ENCODE measurements at regions not wholly inside any gene's neighbourhood (a gene's known extent, or its start where the extent isn't known, plus 50 kb on each side); places are given as distances from the start of the nearest gene placed in this dataset.

DNA sequence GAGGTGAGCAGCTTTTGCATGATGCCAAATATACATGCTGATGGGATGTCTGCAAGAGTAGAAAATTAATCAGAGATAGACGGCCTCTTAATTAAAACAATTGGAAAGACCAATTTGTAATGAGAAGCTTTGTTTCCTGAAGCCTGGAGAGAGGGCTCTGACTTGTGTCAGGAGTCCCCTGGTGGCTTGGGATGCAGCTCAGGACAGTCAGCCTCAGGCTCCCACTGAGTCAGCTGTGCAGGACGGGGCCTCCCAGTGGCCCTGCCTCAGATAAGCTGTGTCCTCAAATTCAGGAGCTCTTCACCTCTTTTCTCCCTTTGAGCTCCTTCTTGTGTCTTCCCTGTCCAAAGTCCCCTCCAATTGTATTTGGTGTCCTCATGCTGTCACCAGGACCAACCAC lies 438.9 kb upstream of the PODXL start:
- no peak for TF ChIP-seq EZH2 (IDR thresholded peaks at IDR 0.05; ENCODE audit: low read length)
- TF ChIP-seq, protein P1, sequence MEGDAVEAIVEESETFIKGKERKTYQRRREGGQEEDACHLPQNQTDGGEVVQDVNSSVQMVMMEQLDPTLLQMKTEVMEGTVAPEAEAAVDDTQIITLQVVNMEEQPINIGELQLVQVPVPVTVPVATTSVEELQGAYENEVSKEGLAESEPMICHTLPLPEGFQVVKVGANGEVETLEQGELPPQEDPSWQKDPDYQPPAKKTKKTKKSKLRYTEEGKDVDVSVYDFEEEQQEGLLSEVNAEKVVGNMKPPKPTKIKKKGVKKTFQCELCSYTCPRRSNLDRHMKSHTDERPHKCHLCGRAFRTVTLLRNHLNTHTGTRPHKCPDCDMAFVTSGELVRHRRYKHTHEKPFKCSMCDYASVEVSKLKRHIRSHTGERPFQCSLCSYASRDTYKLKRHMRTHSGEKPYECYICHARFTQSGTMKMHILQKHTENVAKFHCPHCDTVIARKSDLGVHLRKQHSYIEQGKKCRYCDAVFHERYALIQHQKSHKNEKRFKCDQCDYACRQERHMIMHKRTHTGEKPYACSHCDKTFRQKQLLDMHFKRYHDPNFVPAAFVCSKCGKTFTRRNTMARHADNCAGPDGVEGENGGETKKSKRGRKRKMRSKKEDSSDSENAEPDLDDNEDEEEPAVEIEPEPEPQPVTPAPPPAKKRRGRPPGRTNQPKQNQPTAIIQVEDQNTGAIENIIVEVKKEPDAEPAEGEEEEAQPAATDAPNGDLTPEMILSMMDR (optimal IDR thresholded peaks at IDR 0.05 in 1 of 3, IDR thresholded peaks at IDR 0.05 in 1 of 3, conservative IDR thresholded peaks at IDR 0.05 in 1 of 3; ENCODE audit: extremely low read depth in 1 of 3, insufficient read depth in 2 of 3, low read length in 3 of 3): no peak
